ENCODE measurements at regions not wholly inside any gene's neighbourhood (a gene's known extent, or its start where the extent isn't known, plus 50 kb on each side); places are given as distances from the start of the nearest gene placed in this dataset.

GRCh38 chr4:135065366-135065765 lies 863.8 kb upstream of the PABPC4L start:
- TF ChIP-seq CTCF (IDR thresholded peaks at IDR 0.05; ENCODE audit: insufficient read depth, low read length, poor library complexity, severe bottlenecking) (no peak), EZH2phosphoT487 (conservative IDR thresholded peaks at IDR 0.05; ENCODE audit: low read length) (no peak)

All from SU-DHL-6 (cell line).